ENCODE measurements at regions not wholly inside any gene's neighbourhood (a gene's known extent, or its start where the extent isn't known, plus 50 kb on each side); places are given as distances from the start of the nearest gene placed in this dataset.

DNA sequence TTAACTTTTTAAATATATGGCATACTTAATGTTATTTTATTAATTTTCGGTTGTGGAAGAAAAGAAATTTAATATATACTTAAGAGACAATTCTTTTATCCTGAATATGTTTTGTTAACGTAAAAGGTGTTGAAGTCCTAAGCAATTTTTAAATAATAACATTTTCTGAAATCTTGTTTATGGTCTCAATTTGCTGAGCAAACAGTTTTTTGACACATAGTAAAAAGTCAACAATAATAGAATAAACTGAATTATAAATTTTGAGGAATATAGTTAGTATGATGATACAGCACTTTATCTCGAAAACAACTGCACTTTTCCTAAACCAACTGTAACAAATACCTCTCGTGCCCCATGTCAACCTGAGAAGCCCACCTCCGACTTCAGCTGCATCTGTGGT lies 229.8 kb upstream of the TARS1 start:
- TF ChIP-seq, protein P1, sequence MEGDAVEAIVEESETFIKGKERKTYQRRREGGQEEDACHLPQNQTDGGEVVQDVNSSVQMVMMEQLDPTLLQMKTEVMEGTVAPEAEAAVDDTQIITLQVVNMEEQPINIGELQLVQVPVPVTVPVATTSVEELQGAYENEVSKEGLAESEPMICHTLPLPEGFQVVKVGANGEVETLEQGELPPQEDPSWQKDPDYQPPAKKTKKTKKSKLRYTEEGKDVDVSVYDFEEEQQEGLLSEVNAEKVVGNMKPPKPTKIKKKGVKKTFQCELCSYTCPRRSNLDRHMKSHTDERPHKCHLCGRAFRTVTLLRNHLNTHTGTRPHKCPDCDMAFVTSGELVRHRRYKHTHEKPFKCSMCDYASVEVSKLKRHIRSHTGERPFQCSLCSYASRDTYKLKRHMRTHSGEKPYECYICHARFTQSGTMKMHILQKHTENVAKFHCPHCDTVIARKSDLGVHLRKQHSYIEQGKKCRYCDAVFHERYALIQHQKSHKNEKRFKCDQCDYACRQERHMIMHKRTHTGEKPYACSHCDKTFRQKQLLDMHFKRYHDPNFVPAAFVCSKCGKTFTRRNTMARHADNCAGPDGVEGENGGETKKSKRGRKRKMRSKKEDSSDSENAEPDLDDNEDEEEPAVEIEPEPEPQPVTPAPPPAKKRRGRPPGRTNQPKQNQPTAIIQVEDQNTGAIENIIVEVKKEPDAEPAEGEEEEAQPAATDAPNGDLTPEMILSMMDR (conservative IDR thresholded peaks at IDR 0.05): no peak
- no peak for TF ChIP-seq ZFX (IDR thresholded peaks at IDR 0.05)
